Fibroblast of the aortic adventitia (primary cell): ENCODE measurements at regions not wholly inside any gene's neighbourhood (a gene's known extent, or its start where the extent isn't known, plus 50 kb on each side); places are given as distances from the start of the nearest gene placed in this dataset.

ENCODE experiments used
- DNase-seq: peaks from one replicate; pipeline ENCODE4 v3.0.0-alpha.2; 2010; ENCODE audit warnings: low read depth
- H3K4me3 ChIP-seq: 2 replicates; pipeline ENCODE4 v1.5.1; 2011; ENCODE audit warnings: low read depth, mild to moderate bottlenecking, control low read depth, low read length, moderate library complexity
- CTCF ChIP-seq: IDR thresholded peaks from 2 replicates; pipeline ENCODE4 v1.5.1; 2011; ENCODE audit warnings: mild to moderate bottlenecking, low read length, control low read depth, inconsistent platforms; ENCODE audit not compliant: insufficient read depth

- H3K4me3 ChIP-seq = no peak overlapping the region
- no peak for DNase-seq
- no peak for TF ChIP-seq CTCF
Observed at GRCh38 chr5:74988273-74988983, 63.9 kb downstream of the GCNT4 start.

GRCh38 chr5:74978345-74978744 is 74.0 kb downstream of the GCNT4 start:
- no peak for TF ChIP-seq CTCF

DNA sequence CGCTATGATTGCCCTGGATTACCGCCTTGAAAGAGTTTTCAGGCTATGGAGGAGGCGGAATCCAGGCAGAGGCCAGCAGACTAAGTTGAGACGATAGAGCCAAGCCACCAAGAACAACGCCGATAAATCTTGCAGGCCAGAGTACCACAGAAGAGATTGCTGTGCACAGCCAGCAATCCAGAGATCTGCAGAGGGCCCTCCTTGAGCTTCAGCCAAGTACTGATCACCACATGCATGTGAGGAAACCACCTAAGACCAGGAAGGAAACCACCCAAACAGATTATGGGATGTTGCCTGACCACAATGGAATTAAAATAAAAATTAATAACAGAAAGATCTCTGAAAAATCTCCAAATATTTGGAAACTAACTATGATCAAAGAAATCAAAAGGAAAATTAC is 74.9 kb downstream of the GCNT4 start:
- no peak overlapping the region for H3K4me3 ChIP-seq
- no peak for DNase-seq
- no peak for TF ChIP-seq CTCF

More at GRCh38 chr5:74978345-74978744, 74.0 kb downstream of the GCNT4 start:
- no peak for DNase-seq
- H3K4me3 ChIP-seq = no peak overlapping the region

DNA sequence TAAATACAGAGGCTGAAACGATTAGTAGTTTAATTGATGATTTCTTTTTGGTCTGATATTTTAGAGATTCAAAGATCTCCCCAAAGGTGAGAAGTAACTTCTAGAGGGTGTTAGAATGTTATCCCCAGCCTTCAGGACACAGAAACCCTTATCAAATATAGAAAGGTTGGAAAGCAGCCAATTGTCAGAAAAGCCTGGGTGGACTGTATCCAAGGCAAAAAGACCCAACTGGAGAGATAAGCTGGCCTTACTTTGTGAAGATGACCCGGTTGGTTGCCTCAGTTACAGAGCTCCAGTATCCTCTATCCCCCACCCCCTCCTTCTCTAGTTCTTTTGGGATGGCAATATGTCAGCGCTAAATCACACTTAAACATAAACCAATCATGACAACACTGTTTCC is 75.7 kb downstream of the GCNT4 start:
- DNase-seq = no peak
- no peak for TF ChIP-seq CTCF
- no peak overlapping the region for H3K4me3 ChIP-seq

- DNase-seq = no peak
- H3K4me3 ChIP-seq = no peak overlapping the region
- no peak for TF ChIP-seq CTCF
Observed at GRCh38 chr5:74975582-74975981, 76.8 kb downstream of the GCNT4 start.

DNA sequence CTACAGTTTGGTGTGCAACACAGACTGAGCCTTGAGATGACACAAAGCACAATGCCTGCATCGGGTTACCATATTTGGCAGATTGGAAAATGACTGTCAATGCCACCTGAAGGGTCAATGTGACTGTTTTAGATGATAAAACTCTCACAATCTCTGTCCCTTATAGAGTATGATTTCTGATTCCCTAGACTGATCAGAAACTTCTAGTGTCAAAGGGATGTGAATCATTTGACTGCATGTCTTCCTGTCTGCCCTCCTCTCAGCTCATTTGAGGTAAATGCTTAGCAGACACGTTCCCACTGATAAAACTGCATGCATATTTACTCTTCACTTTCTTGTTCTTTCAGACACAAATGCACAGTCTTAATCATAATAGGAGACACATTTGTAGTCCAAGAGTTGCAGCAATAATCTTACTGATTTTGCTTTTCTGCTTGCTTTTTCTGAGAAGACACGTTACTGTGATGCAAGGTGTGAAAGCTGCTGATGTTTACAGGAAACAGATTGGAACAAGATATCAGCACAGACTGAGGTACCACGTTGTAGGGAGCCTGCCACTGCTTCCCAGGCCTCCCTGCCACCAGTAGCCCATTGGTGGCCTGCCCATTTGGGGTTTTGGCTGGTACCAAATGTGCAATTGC is 77.8 kb downstream of the GCNT4 start:
- H3K4me3 ChIP-seq = no peak overlapping the region
- DNase-seq = no peak
- TF ChIP-seq CTCF = no peak
